ENCODE measurements at regions not wholly inside any gene's neighbourhood (a gene's known extent, or its start where the extent isn't known, plus 50 kb on each side); places are given as distances from the start of the nearest gene placed in this dataset.
"Not testable (repeated sequence)": the region's sequence is repeated elsewhere in the genome, so short reads cannot be mapped to it uniquely, and the experiment has no call there.

- DNase-seq, result no peak
Observed at GRCh38 chr12:89151536-89151935, 200.8 kb downstream of the DUSP6 start.

- not testable (repeated sequence) for DNase-seq
Observed at GRCh38 chr12:89150789-89151188, 201.5 kb downstream of the DUSP6 start.

- DNase-seq, result no peak
Observed at GRCh38 chr12:89140602-89141238, 211.6 kb downstream of the DUSP6 start.

- DNase-seq, result no peak
Observed at GRCh38 chr12:89140141-89140540, 212.2 kb downstream of the DUSP6 start.

GRCh38 chr12:89139390-89139789, 212.9 kb downstream of the DUSP6 start:
- no peak for DNase-seq

- DNase-seq, result no peak
Observed at GRCh38 chr12:89138048-89138852, 214.1 kb downstream of the DUSP6 start.

GRCh38 chr12:89135976-89136634, 216.2 kb downstream of the DUSP6 start:
- DNase-seq, result no peak

- no peak for DNase-seq
Observed at GRCh38 chr12:89134213-89134770, 218.0 kb downstream of the DUSP6 start.

GRCh38 chr12:89129167-89129870, 223.0 kb downstream of the DUSP6 start:
- no peak for DNase-seq

- DNase-seq, result no peak
Observed at GRCh38 chr12:89126712-89127111, 225.6 kb downstream of the DUSP6 start.

- no peak for DNase-seq
Observed at GRCh38 chr12:89122852-89123251, 229.4 kb downstream of the DUSP6 start.

- no peak for DNase-seq
Observed at GRCh38 chr12:89117448-89118034, 234.8 kb downstream of the DUSP6 start.

GRCh38 chr12:89111964-89112363, 240.3 kb downstream of the DUSP6 start:
- no peak for DNase-seq

- no peak for DNase-seq
Observed at GRCh38 chr12:89108265-89108664, 244.0 kb downstream of the DUSP6 start.

- DNase-seq, result no peak
Observed at GRCh38 chr12:89106950-89107349, 245.4 kb downstream of the DUSP6 start.

- no peak for DNase-seq
Observed at GRCh38 chr12:89105243-89105642, 247.1 kb downstream of the DUSP6 start.

GRCh38 chr12:89103831-89104230, 248.5 kb downstream of the DUSP6 start:
- DNase-seq, result no peak

- DNase-seq, result no peak
Observed at GRCh38 chr12:89101440-89101839, 250.9 kb downstream of the DUSP6 start.

GRCh38 chr12:89098441-89099112, 253.7 kb downstream of the DUSP6 start:
- no peak for DNase-seq

GRCh38 chr12:89092297-89092696, 260.0 kb downstream of the DUSP6 start:
- no peak for DNase-seq

GRCh38 chr12:89091293-89091841, 260.9 kb downstream of the DUSP6 start:
- no peak for DNase-seq

GRCh38 chr12:89089264-89089663, 263.0 kb downstream of the DUSP6 start:
- no peak for DNase-seq
